ENCODE measurements at regions not wholly inside any gene's neighbourhood (a gene's known extent, or its start where the extent isn't known, plus 50 kb on each side); places are given as distances from the start of the nearest gene placed in this dataset.

DNA sequence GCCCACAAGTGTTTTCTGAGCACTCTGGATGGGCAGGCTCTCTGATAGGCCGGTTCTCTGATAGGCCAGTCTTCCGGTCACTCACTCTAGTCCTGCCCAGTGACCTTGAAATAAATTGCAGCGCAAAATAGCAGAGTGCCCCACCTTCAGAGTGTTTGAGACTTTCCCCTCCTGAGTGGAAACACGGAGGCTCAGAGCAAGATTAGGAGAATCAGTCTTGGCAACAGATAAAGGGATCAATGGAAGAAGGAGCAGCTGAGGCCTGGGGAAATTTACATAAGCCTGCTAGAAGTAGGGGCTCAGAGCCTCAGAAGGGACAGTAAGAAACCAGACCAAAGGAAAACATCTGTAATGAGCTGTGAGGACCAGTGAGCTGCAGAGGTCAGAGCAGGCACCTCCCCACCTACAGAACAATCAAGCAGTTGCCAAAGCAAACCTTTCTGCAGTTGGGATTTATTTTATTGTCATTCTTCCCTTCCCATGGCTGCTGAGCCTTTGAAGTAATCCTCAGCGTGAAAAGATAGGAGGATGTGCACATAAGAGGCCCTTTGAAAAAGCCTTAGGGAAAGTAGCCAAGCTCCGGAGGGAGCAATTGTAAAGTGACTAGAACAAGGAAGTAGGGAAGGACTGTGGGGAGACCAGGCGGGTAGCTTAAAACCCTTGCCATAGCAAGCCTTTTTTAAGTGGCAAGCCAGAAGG lies 89.1 kb upstream of the TSPAN5 start:
- TF ChIP-seq, protein P1, sequence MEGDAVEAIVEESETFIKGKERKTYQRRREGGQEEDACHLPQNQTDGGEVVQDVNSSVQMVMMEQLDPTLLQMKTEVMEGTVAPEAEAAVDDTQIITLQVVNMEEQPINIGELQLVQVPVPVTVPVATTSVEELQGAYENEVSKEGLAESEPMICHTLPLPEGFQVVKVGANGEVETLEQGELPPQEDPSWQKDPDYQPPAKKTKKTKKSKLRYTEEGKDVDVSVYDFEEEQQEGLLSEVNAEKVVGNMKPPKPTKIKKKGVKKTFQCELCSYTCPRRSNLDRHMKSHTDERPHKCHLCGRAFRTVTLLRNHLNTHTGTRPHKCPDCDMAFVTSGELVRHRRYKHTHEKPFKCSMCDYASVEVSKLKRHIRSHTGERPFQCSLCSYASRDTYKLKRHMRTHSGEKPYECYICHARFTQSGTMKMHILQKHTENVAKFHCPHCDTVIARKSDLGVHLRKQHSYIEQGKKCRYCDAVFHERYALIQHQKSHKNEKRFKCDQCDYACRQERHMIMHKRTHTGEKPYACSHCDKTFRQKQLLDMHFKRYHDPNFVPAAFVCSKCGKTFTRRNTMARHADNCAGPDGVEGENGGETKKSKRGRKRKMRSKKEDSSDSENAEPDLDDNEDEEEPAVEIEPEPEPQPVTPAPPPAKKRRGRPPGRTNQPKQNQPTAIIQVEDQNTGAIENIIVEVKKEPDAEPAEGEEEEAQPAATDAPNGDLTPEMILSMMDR (IDR thresholded peaks at IDR 0.05; ENCODE audit: insufficient read depth, low read depth, low read length) = no peak
- TF ChIP-seq EZH2 (IDR thresholded peaks at IDR 0.05; ENCODE audit: insufficient read depth, low read length) = no peak
